GM19351 (cell line): ENCODE measurements at regions not wholly inside any gene's neighbourhood (a gene's known extent, or its start where the extent isn't known, plus 50 kb on each side); places are given as distances from the start of the nearest gene placed in this dataset.

ENCODE experiments used
- ATAC-seq: cut with Tn5 transposase; IDR thresholded peaks from one replicate; pipeline ENCODE4 v1.9.1; 2021; ENCODE audit warnings: mild to moderate bottlenecking, moderate library complexity; ENCODE audit not compliant: unreplicated experiment

- no peak for ATAC-seq
Observed at GRCh38 chr16:65936096-65936495, 430.4 kb upstream of the CDH5 start.

GRCh38 chr16:65934443-65934842 is 432.0 kb upstream of the CDH5 start:
- no peak for ATAC-seq

GRCh38 chr16:65933703-65934102 is 432.8 kb upstream of the CDH5 start:
- ATAC-seq = no peak

DNA sequence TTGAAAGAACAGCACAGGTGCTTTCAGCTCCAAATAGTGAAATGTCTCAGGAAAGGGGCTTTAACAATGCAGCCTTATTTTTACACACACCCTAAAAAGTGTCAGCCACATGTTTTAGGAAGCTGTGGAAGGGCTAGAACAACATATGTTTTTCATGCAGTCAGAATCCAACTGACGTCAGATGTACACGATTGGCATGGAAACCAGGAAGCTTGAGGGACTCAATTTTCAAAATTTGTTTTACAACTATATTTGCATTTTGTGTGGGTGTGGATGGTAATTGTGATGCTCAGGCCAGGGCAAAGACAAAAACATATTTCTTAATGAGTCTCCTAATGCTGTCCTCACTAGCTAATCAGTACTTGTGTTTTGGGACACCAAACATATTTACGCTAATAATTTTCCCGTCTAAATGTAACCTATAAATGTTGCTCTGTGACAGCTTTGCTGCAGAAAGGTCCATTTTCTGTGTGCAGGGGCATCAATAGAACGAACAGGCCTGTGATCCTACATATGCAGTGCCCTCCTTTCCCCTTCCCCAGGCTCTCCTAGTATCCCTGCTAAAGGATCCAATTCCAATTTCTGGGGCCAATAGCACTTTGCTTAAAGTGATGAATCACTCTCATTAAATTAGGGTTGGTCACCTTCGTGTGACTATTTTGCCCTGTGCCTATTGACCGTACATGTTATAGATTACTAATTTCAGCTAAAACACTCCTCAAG is 434.0 kb upstream of the CDH5 start:
- no peak for ATAC-seq

DNA sequence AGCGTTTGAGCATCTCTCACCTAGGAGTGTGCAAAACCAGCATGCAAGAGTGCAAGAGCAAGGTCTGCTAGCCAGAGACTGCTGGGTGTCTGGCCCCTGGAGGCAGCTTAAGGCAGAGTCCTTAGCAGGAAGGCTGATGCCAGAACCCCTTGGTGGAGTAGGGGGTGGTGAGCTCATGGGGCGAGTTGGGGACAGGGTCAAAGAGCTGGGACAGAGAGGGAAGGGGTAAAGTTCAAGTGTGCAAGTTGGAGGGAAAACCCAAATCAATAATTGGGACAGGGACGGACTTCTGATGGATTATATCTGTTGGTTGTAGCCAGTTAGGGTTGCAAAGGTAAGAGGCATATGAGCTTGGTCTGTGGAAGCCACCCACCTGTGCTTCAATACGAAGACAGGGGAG is 443.6 kb upstream of the CDH5 start:
- ATAC-seq = no peak

DNA sequence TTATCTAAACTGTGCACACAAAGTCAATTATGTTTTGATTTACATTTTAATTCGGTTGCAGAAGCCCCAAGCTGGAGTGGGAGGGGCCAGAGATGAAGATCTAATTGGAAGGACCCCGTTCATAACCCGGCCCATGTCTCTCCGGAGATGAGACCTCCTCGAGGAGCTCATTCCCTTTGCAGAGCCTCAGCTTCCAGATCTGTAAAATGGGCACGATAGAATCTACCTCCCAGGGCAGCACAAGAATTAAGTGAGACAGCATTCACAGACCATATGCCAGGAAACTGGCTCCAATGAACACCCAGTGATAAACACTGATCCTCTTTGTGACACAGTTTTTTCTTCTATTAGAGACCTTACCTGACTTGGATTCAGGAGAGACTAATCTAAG is 446.5 kb upstream of the CDH5 start:
- ATAC-seq = no peak

DNA sequence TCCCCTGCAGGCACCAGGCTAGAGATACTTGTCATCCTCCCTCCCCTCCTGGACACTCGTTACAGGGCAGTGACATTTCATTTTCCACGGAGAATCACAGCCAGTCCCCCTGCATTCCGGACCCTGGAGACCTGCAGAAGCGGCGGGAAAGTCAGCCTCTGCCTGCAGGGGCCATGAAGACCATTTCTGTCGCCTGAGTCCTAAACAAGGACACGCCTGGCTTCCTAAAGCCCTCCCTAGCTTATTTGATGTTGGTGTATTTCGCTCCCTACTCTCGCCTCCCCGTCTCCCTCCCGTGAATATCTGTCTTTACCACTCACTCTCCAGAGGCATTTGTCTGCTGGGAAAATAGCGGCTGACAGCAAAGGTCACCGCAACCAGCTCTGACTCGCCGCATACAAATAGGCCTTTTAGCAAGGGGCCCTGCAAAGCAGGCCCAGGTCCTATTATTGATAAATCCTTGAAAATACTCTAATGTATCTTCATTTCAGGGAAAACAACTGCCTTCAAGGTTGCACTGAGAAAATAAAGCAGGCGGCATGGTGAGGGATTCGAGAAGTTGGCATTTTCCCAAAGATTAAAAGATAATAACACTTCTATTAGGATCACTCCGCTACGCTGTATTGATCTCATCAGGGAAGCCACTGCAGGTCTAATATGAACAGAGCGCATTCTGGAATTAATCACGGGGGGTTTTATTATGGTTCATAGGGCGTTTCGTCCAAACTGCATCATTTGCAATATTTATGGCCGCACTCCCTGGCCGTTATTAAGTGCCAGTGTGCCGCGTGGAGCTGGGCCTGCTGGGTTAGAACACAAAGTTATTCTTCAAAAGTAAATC is 447.1 kb upstream of the CDH5 start:
- ATAC-seq = no peak

- ATAC-seq = no peak
Observed at GRCh38 chr16:65917466-65917865, 449.0 kb upstream of the CDH5 start.

- no peak for ATAC-seq
Observed at GRCh38 chr16:65916995-65917394, 449.5 kb upstream of the CDH5 start.

DNA sequence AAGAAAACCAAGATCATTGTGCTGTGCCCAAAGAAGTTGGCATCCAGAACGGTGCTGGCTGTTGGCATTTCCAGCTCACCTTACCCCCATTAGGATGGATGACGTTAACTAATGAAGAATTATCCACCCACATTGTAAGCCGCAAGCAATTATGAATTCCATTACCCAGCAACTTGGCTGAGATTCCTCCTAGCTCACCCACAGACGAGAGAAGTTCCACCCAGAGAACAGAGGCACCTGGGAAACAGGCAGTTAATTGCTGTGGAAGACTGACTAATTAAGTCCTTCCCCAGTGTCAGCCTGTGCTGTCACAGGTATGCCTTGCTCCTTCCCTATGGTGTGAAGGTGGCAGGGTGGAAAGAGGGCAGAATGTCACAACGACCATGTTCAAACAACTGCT is 456.2 kb upstream of the CDH5 start:
- no peak for ATAC-seq

DNA sequence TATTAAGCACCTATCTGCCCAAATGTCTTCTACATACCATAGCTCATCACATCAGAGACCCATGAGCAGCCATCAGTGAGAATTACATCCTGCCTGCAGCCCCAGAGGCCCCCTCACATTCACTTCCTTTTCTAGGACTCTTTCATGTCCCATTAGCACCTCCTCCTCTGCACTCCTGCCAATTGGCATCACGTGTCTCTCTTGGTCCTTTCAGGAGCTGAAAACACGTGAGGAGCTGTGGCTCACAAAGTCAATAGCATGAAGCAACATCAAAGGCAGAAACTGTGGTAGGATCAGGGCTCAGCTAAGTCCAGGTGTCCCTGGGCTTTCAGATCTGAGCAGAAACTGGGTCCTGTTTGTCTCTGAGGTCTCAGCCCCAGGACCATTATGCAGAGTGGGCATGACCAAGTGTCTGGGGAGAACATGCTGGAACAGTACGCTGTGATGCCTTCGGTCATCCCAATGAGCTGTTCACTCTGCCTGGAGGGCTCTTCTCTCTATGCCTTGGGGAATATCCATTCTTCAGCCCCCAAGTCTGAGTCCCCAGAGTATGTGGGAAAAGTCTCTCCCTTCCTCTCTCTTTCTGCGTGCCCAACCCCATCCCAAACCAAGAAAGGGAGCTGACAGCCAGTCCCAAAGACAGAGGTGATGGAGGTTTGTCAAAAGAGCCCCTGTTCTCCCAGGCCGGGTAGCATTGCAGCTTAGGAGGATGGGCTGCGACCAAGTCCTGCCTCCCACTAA is 457.0 kb upstream of the CDH5 start:
- no peak for ATAC-seq

GRCh38 chr16:65908568-65908967 is 457.9 kb upstream of the CDH5 start:
- ATAC-seq = no peak

- ATAC-seq = no peak
Observed at GRCh38 chr16:65905331-65905730, 461.2 kb upstream of the CDH5 start.

DNA sequence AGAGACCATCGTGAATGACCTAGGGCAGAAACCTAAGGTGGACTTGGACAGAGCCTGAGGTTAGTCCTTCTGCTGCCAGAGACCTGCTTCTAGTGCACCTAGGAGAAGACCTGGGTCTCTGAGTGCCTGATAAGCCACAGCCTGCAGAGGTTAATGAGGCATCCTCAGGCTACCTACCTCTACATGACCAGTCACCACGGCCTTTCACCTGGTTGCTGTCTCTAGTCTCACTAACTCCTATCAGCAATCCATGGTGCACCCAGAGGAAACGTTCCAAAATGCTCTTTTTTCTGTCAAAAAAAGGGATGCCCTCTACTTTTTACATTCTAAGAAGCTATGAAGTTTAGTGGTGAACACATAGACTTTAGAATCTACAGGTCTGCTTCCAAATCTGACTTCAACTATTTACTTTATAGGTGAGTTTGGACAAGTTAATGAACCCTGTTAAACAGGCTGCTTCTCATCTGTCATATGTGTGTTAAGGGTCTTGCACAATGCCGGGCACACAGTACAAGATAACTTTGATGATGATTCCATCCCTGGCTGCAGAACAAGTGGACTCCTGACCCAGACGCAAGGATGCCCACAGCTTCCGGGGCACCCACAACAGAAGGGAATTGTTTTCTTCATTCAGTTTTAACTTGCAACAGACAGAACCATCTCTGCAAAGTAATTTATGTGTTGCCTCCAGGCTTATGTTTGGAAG is 469.9 kb upstream of the CDH5 start:
- no peak for ATAC-seq

GRCh38 chr16:65895906-65896305 is 470.6 kb upstream of the CDH5 start:
- ATAC-seq = no peak

DNA sequence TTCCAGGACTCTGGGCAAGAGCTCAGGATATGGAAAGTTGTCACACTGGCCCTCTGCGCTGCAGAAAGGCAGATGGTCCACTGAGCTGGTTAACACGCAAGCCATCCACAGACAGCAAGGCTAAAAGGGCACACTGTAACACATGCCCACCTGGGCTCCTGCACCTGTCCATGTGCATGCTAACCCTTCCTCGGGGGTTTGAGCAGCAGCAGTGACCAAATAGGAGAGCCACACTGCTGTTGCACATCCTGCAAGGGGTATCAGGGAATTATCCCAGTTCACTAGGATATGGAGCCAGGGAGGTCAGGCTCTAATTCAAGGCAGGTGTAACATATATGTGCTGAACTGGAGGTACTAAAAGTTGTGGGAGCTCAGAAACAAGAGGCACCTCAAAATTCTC is 471.0 kb upstream of the CDH5 start:
- no peak for ATAC-seq

- no peak for ATAC-seq
Observed at GRCh38 chr16:65890203-65890602, 476.3 kb upstream of the CDH5 start.

DNA sequence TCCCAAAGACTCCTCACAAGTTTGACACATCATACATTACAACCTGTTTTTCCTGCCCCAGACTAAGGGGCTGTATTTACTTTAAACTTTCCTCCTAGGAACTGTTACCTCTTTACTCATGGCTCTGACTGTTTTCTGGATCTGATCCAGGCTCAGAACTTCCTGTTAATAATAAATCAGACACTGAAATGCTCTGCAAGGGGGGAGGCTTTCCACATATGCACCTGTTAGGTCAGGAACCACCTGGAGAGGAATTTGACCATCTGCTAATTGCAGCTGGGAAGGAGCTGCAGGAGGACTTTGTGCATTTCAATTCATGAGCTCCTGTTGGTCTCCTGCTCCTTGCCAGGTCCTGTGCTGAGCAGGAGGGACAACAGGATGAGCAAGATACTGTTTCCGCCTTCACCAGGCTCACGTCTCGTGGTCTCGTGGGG is 476.9 kb upstream of the CDH5 start:
- ATAC-seq = no peak

- no peak for ATAC-seq
Observed at GRCh38 chr16:65888201-65888600, 478.3 kb upstream of the CDH5 start.

GRCh38 chr16:65884018-65884417 is 482.5 kb upstream of the CDH5 start:
- ATAC-seq = no peak

DNA sequence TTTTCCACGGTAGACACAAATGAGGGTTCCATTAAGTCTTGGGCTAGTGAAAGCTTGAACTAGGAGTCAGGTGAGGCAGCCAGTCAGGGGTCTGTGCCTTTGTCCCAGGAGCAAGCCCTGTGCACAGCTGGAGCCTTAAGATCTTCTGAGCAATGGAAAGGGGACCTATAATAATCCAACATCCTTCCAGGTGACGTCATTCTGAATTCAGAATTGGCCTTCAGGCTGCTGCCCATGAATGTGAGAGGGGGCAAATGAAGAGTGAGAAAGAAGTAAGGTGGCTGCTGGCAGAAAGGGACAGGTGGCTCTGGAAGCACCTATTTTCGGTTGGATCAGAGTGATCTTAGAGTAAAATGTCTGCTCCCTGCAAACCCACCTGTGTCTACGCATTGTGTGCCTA is 488.1 kb upstream of the CDH5 start:
- no peak for ATAC-seq
